HPDE6-E6E7 (cell line): ENCODE measurements at regions not wholly inside any gene's neighbourhood (a gene's known extent, or its start where the extent isn't known, plus 50 kb on each side); places are given as distances from the start of the nearest gene placed in this dataset.

Source experiments
- DNase-seq: peaks from one replicate; pipeline ENCODE4 v3.0.0; 2011; ENCODE audit warnings: missing footprints; ENCODE audit errors: extremely low spot score

DNA sequence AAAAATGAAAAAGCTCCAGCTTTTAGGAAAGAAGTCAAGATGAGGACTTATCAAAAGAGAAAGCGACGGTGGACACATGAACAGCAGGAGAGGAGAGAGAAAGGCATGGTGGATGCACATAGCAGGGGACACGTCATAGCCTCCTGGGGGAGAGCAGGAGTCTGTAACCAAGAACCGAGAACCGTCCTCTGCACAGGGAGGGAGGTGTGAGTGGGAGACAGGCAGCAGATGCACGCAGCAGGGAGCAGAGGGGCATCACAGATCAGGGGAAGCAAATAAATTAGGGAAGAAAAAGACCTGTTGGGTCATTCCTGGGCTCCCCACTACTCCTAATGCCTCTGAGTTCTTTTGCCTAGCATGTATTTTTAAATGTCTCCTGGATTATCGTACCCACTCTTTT is 138.1 kb upstream of the RMST start:
- DNase-seq: no peak

DNA sequence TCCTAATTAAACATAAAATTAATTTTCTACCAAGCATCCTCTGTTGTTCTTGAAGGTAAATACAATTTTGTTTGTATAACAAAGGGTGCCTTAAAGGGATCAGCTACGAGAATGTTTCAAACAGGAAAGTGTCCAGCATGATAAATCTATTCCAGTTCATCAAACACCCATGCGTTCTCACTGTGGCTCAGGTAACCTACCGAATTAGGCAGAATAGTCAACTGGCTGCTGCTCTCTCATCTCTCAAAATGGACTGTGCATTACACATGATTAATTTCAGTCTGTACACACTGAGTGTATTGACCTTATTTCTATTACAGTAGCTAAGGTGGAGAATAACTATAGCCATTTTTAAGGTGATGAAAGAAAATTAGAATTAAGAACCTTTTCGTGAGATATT is 127.5 kb upstream of the RMST start:
- no peak for DNase-seq

- DNase-seq: no peak
These were observed 125.5 kb upstream of the RMST start for GRCh38 chr12:97336900-97337751.

DNA sequence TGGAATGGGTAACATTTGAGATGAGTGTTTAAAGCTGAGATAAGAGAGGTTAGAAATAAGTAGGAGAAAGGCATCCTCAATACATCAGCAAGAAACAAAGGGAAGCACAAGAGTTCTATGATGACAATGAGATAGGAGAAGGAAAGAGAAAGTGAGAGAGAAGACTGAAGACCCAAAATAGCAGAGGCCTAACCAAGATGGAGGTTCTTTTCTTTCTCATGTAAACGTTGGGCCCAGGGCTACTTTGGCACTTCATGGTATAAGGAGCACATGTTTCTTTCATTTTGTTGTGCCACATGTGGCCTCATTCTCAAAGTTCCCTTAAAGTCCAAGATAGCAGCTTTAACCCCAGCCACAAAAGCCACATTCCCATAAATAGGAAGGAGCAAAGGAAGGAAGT is 120.5 kb upstream of the RMST start:
- DNase-seq: no peak

DNA sequence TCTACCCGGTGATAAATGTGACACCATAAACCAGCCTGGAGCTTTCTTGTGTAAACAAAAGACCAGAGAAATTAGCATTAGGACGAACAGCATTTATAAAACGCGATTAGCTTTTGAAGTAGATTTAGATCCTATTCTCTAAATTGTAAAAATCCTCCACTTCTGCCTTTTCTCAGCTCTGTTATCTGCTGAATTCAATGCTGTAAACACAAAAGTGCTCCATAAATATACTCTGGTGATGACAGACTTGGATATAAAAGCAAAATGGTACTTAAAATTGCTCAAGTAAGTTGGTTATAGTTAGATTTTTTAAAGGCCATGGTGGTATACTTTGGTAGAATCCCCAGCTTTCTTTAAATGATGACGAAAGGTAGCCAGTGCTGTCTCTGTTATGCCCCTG is 114.6 kb upstream of the RMST start:
- DNase-seq: no peak

GRCh38 chr12:97358361-97358760 is 104.2 kb upstream of the RMST start:
- DNase-seq: no peak

DNA sequence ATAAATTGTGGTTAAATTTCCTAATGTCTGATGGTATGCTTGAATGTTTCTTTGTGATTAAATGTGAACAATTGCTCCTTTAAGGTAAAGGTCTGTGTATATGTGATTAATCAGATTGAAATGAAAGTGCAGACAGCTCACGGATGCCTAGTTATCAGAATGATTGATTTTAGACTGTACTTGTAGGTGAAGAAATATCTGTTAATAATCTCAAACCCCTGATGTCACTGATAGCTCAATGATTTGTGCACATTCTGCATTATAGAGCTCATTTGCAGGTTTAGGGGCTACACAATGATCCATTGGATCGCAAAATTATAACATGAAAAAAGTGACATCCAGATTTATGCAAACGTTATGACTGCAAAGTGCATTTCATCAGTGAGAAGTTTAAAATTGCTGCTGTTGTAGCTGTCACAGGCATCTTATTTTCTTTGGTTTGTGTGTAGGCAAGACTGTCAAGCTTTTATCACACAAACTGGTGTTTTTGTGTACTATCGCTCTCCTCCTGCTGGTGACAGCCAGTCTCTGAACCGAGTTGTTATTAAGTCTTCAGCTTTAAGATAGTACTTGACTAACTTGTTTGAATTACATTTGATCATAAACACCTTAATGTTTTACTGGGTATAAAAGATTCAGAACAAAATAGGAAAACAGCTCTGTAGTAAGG is 103.4 kb upstream of the RMST start:
- no peak for DNase-seq

DNA sequence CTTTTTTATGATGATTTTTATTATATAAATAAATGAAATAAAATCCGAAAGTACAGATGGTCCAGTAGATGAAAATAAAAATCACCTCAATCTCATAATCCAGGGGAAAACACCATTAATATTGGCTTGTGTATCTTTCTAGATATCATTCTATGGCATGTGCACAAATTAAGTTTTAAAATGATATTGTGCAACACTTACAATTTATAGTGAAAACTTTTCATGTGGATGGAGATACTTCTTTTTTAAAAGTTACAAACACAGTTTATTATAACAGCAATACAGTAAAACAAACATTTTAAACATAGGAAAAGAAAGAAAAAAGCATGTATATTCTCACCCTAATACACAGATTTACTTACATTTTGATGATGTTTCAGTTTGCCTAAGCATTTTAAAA is 98.9 kb upstream of the RMST start:
- no peak for DNase-seq

DNA sequence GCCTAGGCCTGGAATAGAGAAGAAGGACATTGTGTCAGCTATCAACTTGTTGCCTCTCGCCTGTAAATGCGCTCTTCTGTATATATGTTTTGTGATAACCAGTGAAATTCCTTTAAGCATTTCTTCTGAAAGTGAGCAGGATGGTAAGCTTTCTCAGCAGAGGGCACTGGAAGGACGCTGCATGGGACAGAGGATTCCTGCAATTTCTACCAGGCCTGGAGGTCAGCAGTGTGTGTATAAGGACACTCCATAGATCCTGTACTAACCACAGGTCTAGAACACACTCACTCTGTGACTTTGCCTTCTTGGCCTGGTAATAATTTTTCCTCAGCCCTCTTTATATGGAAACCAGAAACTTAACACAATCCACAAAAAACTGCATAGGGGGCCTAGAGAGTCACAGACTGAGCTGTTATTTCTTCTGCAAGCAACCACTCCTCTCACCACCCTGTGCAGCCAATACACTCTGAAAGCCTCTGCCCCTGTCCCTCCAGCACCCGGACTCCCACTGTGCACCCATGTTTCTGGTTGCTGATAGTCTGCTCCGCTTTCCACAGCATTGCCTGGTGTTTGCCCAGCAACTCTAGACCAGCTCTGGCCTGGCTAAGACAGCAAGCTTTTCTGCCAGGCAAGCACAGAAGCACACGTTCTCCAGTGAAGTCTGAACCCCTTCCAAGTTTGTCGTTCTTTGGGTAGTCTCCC is 94.0 kb upstream of the RMST start:
- no peak for DNase-seq

- no peak for DNase-seq
These were observed 87.3 kb upstream of the RMST start for GRCh38 chr12:97375310-97375709.

DNA sequence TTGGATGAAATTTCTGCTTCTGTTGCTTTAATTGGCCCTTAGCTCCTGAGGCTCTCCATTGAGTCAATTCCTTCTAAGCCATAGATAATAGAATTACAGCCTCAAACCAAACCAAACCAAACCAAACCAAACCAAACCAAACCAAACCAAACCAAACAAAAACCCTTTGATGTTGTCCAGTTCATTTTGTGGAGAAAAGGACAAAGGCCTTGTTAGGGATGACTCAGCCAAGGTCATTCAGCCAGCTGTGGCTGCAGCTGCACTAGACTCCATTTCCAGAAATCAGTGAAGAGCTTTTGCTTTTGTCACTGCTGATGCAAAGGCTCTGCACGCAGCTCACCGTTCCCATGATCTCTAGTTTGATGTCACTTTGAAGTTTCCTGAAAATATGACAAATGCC is 82.2 kb upstream of the RMST start:
- no peak for DNase-seq

DNA sequence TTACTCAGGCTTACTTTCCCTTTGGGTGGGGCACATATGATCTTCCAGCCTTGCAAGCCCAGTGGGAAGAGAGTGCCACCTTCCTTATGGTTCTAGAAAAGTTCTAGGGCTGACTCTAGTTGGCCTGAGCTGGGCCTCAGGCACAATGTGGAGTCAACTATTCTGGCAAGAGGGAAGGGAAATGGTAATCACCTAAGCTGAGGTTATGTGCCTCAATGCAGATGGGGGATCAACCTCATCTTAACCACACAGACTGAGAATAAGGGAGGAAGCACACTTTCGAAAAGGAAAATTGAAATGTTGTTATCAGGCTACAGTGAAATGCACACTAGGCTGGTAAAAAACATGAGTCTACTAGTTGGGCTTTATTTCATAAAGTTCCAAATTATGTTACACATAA is 77.5 kb upstream of the RMST start:
- DNase-seq: no peak

- no peak for DNase-seq
These were observed 76.4 kb upstream of the RMST start for GRCh38 chr12:97386133-97386581.

DNA sequence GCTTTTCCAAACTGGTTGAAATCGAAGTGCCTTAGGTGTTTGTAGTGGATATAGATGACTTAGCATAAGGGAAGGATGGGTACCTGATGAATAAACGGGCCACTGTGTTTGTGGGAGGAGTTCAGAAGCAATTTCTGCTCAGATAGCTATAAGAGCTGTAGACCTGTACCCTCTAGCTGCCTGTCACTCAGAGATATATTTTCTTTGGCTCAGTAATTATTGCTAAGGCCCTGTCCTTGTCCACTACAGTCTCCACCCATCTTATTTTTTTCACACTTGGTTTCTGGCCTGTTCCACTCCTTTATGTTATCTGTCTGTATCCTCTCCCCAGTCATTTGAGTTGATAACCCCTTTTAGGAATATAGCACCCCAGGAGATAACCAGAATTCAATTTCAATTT is 74.8 kb upstream of the RMST start:
- DNase-seq: no peak

DNA sequence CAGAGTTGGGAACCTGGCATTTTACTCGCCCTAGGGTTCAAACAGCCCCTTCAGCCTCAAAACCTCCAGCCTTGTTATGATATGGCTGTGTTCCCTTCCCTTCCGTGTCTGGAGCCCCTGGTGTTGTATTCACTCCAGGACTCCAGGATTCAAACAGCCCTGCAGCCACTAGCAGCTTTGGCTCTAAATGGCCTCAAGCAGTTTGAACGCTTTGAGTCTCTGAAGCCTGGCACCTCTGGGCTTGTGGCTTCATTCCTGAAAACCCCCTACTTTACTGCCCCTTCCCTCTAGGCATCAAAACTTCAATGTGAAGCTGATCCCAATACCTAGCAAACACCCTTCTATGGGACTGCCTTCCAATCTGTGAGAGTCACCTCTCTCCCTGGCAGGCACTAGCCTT is 67.9 kb upstream of the RMST start:
- no peak for DNase-seq

DNA sequence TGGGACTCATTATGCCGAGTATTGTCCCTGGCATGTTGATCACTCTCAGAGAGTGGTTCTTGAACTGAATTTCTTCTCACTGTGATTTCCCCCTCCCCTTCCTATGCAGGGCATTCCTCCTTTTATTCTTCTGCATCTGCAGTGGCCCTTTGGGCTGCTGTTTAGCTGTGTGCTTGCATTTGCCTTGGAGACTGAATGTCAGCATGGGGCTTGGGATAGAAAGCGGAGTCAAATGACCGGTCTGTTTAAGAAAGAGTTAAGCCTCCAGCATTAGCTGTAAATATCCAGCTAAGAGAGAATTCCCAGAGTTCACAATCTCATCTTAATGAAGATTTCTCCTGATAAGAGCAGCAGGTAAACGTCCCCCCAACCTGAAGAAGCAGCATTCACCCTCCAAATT is 65.6 kb upstream of the RMST start:
- DNase-seq: no peak

GRCh38 chr12:97398704-97399103 is 63.9 kb upstream of the RMST start:
- no peak for DNase-seq

DNA sequence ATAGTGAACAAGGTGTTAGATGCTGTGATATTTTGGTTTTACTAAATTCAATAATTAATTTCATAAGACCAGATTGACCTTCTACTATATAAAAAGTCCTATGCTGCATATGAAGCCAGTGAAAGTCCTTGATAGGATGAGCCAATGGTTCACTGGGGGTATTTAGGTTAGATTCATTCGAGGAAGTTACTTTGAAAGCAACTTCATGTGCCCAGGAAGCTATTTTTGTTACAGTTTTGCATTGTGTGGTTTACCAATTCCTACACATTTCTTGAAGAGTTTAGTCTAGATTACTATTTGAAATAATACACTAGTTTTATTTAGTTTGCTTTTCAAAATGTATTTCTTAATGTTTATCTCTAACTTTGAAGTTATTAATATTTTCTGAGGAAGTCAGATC is 58.5 kb upstream of the RMST start:
- no peak for DNase-seq

DNA sequence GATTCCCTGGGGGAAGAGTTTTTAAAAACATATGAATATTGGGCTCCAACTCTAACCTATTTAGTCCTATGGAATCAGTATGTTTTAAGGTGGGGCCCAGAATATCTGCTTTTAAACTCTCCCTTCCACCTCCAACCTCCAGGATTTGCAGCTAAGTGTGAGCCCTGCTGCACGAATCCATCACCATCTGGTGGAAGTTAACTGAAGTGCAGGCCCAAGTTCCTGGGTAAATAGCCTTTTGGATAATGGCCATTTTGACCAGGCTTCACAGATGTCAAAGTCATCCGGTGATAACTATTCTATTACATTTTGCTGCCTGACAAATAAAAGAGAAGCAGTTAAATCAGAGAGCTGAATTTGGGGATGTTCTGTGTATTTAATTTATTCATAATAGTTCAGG is 58.1 kb upstream of the RMST start:
- DNase-seq: peak; percentile 35

- DNase-seq: no peak
These were observed 54.2 kb upstream of the RMST start for GRCh38 chr12:97408363-97408762.

GRCh38 chr12:97411341-97411740 is 51.3 kb upstream of the RMST start:
- no peak for DNase-seq
